ENCODE measurements at regions not wholly inside any gene's neighbourhood (a gene's known extent, or its start where the extent isn't known, plus 50 kb on each side); places are given as distances from the start of the nearest gene placed in this dataset.
"Not testable (repeated sequence)": the region's sequence is repeated elsewhere in the genome, so short reads cannot be mapped to it uniquely, and the experiment has no call there.

DNA sequence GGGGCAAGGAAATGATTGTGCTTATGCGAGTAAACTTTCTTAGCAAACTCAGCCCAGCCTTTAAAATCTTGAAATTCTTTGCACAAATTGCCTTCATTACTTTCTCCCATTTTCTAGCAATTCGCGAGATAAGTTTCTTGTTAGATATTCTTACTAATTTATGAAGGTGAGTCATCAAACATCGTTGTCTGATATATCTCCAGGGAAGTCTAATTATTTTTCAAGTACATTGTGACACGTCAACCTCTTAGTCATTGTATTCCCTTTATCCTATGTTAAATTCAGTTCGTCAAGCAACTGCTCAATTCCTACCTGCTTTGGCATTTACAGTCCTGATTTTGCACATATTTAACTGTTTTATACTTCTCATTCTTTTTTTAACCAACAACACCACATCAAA, 854.5 kb upstream of the CRIM1 start:
- Histone ChIP-seq H3K4me1 (no peaks in the 10 kb centered on the region), H3K27me3 (no peaks in the 10 kb centered on the region), H3K9me3 (peaks cover 0 to 10% (median 0%) of the 10 kb centered on the region in 11 donors), H3K36me3 (no peaks in the 10 kb centered on the region), H3K27ac (no peak overlapping the region), H3K4me3 (no peak overlapping the region)
- DNase-seq (no peak), ATAC-seq (no peak)
- TF ChIP-seq, protein P1, sequence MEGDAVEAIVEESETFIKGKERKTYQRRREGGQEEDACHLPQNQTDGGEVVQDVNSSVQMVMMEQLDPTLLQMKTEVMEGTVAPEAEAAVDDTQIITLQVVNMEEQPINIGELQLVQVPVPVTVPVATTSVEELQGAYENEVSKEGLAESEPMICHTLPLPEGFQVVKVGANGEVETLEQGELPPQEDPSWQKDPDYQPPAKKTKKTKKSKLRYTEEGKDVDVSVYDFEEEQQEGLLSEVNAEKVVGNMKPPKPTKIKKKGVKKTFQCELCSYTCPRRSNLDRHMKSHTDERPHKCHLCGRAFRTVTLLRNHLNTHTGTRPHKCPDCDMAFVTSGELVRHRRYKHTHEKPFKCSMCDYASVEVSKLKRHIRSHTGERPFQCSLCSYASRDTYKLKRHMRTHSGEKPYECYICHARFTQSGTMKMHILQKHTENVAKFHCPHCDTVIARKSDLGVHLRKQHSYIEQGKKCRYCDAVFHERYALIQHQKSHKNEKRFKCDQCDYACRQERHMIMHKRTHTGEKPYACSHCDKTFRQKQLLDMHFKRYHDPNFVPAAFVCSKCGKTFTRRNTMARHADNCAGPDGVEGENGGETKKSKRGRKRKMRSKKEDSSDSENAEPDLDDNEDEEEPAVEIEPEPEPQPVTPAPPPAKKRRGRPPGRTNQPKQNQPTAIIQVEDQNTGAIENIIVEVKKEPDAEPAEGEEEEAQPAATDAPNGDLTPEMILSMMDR (IDR thresholded peaks at IDR 0.05) = no peak
- WGBS, 2 donors = 74 to 83% methylated on average over 6 of the region's 6 CpGs
- intact Hi-C loops (cut with DNase I) = no loop called here

DNA sequence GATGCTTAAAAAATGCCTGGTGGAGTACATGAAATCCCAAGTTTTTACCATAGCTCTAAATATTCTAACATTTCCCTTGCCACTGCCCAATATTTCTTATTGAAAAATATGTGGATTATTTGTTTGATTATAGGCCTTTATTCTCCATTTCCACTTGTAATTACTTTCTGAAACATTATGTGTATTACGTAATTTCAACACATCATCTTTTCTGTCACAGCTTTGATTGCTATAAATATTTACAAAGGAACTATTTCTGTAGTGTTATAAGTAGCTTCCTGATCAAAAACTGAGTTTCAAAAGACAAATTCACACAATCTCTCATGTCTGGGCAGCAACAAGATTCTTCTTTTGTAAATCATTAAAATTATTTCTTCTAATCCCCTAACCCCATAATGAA, 859.6 kb upstream of the CRIM1 start:
- DNase-seq (no peak), ATAC-seq (no peak)
- H3K36me3 ChIP-seq = no peaks in the 10 kb centered on the region
- intact Hi-C loops (cut with DNase I) = no loop called here
- H3K4me3 ChIP-seq = no peak overlapping the region
- TF ChIP-seq, protein P1 (IDR thresholded peaks at IDR 0.05) = no peak
- no peaks in the 10 kb centered on the region for H3K27me3 ChIP-seq
- no peaks in the 10 kb centered on the region for H3K4me1 ChIP-seq
- peaks cover 0 to 10% (median 0%) of the 10 kb centered on the region in 11 donors for H3K9me3 ChIP-seq
- H3K27ac ChIP-seq = no peak overlapping the region
- WGBS, 2 donors = 82 to 84% methylated on average over 1 of the region's 1 CpG

DNA sequence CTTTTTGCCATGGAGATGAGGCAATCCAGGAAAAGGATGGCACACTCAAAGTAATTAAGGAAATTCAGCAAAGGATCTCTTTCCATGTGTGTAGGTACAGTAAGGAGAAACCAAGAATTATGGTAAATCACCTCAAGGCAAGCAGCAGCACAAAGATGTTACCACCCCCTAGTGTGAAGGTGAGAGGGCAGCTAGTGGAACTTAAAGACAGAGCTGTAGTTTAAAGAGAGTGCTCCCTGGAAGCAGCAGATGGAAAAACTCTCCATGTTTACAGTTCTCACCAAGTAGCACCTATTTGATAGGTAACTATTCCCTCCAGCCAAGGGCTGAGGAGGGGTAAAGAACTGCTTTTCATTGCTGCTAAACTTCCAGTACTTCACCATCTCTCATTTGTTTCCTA, 860.4 kb upstream of the CRIM1 start:
- intact Hi-C loops (cut with DNase I) = no loop called here
- H3K27ac ChIP-seq = no peak overlapping the region
- H3K9me3 ChIP-seq = peaks cover 0 to 10% (median 0%) of the 10 kb centered on the region in 11 donors
- DNase-seq = no peak
- H3K4me1 ChIP-seq = no peaks in the 10 kb centered on the region
- no peaks in the 10 kb centered on the region for H3K27me3 ChIP-seq
- ATAC-seq = no peak
- TF ChIP-seq, protein P1 (IDR thresholded peaks at IDR 0.05) = no peak
- H3K36me3 ChIP-seq = no peaks in the 10 kb centered on the region
- H3K4me3 ChIP-seq = no peak overlapping the region

DNA sequence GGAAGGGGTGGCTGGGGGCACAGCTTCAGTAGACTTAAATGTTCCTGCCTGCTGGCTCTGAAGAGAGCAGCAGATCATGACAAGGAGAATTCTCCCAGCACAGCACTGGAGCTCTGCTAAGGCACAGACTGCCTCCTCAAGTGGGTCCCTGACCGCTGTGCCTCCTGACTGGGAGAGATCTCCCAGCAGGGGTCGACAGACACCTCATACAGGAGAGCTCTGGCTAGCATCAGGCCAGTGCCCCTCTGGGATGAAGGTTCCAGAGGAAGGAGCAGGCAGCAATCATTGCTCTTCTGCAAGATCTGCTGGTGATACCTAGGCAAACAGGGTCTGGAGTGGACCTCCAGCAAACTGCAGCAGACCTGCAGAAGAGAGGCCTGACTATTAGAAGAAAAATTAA, 877.5 kb upstream of the CRIM1 start:
- H3K4me3 ChIP-seq; intact Hi-C loops (cut with DNase I); H3K27ac ChIP-seq; ATAC-seq; H3K4me1 ChIP-seq; DNase-seq; H3K36me3 ChIP-seq; H3K27me3 ChIP-seq: not testable (repeated sequence)
- peaks cover 0 to 31% (median 5%) of the 10 kb centered on the region in 11 donors for H3K9me3 ChIP-seq
- 50 to 63% methylated on average over 2 of the region's 2 CpGs for WGBS, 2 donors

DNA sequence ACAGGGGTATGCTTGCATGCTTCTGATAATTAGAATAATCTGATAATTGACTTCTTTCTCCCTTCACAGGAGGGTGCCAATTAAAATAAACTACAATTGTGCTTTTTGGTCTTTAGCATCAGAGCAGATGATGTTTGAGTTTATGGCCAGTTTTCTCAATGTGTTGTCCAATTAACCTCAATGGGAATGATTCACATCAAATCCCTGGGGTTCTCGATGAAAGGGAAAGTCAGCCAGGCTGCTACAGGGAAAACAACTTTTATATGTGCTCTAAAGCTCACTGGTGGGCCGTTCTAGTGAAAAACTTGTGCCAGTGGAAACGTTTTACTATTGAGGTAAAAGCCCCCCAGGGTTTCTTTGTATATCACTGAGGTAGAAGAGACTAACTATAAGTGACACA, 887.3 kb upstream of the CRIM1 start:
- Histone ChIP-seq H3K27me3 (no peaks in the 10 kb centered on the region), H3K9me3 (peaks cover 0 to 3% (median 0%) of the 10 kb centered on the region in 11 donors), H3K4me3 (no peak overlapping the region), H3K27ac (no peak overlapping the region), H3K4me1 (no peaks in the 10 kb centered on the region), H3K36me3 (no peaks in the 10 kb centered on the region)
- no peak for ATAC-seq
- intact Hi-C loops (cut with DNase I) = loop anchor here in 1 of 10 donors (10.0 kb wide), 1 partner anchor 223 kb away; no protein-coding TSS in a partner anchor
- DNase-seq = no peak
- WGBS, 2 donors = 38 to 43% methylated on average over 3 of the region's 3 CpGs
- TF ChIP-seq, protein P1 (IDR thresholded peaks at IDR 0.05) = no peak

Data from heart right ventricle (tissue), 16 donors.